Neural progenitor cell (in vitro differentiated cells): ENCODE measurements at regions not wholly inside any gene's neighbourhood (a gene's known extent, or its start where the extent isn't known, plus 50 kb on each side); places are given as distances from the start of the nearest gene placed in this dataset.

Source experiments
- CTCF ChIP-seq: fragments of 200-600 bp; sonication (generic); IDR thresholded peaks from 2 replicates; pipeline ENCODE4 v1.5.1; 2017; ENCODE audit warnings: antibody characterized with exemption, mild to moderate bottlenecking
- EZH2 ChIP-seq: fragments of 200-600 bp; sonication (generic); IDR thresholded peaks from 2 replicates; pipeline ENCODE4 v1.6.1; 2017; ENCODE audit warnings: antibody characterized with exemption, mild to moderate bottlenecking, moderate library complexity
- EZH2phosphoT487 ChIP-seq: fragments of 200-600 bp; sonication (generic); IDR thresholded peaks from 2 replicates; pipeline ENCODE4 v1.6.1; 2017; ENCODE audit warnings: antibody characterized with exemption

DNA sequence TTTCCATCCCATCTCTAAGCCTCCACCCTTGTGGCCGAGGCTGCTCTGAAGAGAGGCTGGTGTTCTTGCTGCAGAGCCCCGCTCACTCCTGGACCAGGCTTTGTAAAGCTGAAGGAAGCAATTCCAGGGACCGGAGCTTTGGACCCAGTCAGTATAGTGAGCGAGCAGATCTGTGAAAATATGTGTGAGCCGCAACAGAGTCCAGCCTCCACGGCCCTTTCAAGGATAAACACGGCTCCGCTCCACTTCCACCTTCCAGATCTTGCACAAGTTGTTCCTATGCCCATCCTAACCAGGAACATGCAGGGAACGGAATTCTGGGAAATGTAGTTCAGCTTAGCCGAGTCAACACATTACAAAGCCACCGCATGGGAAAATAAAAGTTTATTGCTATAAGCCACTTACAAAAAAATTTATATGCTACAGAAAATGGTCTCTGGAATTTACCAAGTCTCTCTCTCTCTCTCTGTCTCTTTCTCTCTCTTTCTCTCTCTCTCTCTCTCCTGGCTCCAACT, 151.7 kb upstream of the ZNF521 start:
- TF ChIP-seq CTCF (no peak), EZH2phosphoT487 (no peak), EZH2 (no peak)
